NCI-H2081 (cell line): ENCODE measurements at regions not wholly inside any gene's neighbourhood (a gene's known extent, or its start where the extent isn't known, plus 50 kb on each side); places are given as distances from the start of the nearest gene placed in this dataset.

Experiments
- DNase-seq, 2 experiments: peaks; one replicate each; lab custom pipeline; 2025; lab: John Stamatoyannopoulos, UW

DNA sequence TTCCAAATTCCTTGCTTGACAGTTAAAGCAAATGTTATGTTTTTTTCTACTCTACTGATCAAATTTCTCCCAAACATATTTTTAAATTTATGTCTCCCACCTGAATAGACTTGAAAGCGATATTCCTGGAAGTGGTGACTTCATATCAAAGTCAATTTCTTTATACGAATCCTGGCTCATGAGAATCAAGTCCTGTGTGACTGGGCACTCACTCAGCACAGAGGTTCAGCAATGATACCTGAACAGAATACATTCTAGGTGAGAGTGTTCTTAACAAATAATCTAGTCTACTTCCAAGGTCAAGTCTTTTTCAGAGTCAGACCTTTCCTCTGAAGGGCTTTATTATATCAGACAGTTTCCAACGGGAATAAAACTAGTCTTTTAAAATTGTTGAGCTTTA, 1070.6 kb downstream of the TRHDE start:
- no peak for DNase-seq

DNA sequence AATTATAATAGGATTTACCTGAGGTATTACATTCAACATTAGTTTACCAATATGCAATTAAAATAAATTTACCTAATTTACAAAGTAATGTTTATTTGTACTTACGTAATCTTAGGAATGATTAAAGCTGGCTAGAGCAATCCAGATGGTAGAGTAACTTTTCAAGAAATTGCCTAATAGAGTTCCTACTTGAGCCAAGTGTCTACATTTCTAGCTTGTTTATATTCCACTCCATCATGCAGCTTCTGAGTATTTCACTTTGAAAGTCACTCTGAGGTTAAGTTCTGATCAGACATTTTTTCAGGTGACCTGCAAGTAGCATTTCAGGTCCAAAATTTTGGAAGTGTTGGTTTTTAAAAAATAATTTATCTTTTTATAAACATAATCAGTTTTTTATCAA, 1080.7 kb downstream of the TRHDE start:
- DNase-seq: no peak

DNA sequence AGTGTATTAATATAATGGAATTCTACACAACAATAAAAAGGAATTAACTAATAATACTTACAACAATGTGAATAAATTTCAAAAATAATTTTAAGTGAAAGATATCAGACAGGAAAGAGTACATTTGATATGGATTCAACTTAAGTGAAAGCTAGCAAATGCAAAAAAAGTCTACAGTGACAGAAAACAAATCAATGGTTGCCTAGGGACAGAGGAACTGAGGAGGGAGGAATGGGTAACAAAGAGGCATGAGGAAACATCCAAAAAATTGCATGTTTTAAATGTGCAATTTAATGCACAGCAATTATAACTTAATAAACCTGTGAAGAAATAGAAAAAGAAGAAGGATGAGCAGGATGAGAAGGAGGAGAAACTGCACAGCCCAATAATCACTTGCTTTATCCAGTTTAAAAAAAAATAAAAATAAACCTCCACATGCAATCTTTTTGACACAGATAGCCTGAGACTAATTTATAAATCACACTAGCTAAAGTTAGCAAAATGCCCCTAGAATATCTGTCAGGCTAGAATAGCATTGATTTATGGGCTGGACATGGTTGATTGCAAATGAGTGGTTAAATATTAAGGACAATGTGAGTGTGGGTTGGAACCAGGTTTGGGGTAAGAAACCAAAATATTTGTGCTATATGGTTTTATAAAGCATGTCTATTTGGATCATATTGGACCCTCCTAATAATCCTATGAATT, 1089.1 kb downstream of the TRHDE start:
- no peak for DNase-seq

DNA sequence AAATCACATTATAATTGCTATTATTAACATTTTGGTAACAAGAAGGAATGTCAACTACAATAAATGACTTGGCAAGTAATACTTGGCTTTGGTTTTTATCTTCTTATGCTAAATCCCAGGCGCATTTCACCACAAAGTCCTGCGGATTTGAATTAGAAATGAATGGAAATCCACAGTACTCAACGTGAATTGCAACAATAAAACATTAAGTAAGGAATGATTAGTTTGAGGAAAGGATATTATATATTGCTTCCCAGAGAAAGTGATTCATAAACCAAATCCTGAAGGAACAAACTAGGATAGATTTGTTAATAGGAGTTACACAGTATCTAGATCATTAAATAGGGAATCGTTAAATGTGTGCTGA, 1089.7 kb downstream of the TRHDE start:
- DNase-seq: no peak

DNA sequence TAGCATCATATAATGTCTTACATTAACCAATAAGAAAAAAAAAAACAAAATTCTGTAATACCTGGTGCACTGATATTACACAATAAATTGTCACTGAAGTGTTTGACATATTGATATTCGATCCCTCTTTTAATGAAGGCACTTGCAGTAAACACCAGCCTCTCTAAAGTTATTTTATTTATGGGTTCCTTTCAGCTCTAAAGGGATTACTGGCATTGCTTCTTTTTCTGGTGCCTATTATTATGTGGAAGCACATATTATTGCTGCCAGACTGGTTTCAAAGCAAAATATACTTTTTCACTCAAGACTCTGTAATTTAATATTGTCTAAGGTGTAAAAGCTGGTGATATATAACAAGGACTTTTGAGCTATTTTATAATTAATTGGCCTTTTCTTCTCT, 1090.5 kb downstream of the TRHDE start:
- no peak for DNase-seq

DNA sequence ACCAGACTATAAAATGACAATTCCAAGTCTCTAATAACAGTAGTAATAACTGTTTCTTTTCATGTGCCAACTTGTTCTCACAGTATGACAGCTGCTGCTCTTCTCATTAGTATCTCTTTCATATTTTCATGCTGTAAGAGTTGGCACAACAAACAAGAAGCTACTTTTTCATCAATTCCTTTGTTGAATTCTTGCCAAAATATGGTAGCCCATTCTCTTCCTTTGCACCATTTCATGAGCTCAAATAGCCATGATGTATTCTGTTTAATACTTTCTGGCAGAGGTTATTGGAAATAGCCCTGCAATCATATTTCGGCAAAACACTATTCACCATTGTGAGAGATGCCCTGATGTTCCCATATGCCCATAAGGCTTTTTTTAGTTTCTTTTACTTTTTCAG, 1100.7 kb downstream of the TRHDE start:
- DNase-seq: no peak

DNA sequence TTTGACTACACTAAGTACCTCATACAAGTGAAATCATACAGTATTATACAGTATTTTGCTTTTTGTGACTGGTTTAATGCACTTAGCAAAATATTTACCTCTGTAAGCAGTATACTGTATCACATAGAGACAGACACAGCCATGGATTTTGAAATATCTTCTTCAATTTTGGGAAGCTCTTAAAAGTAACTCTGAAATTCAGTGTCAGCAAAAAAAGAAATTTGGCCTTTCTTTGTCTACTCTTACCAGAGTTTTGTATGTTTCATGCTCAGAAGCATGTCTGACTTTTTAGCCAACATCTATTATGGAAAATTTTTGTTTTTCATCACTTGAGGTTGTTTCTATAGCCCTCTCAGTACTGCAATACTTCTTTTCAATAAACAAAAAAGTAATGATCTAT, 1102.2 kb downstream of the TRHDE start:
- no peak for DNase-seq

DNA sequence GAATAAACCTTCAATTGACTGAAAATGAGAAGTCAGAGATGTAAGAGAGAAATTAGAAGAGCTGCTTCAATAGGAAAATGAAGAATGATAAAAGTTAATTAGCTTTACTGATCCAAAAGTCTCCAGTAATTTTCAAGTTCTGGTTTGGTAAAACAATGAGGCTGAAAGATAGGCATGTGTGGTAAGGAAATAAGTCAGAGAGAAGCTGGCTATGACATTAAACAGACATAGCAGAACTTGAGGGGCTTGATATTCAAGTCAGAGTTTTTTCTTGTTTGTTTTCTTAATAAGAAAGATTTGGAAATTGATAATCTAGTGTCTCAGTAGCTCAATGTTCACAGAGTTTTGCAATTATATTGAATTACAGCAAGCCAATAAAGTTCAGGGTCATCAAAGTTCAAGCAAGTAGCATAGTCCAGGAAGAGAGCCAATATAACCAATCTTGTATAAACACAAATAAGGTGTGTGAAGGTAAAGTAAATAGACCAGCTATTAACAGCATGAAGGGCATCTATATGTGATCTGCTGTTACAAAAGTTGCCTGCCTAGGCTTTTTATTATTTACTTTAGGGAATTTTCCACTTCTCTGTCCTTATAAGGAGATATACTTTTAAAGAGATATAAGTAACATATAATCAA, 1111.5 kb downstream of the TRHDE start:
- DNase-seq: peak in 1 of 2 experiments; percentile 37

DNA sequence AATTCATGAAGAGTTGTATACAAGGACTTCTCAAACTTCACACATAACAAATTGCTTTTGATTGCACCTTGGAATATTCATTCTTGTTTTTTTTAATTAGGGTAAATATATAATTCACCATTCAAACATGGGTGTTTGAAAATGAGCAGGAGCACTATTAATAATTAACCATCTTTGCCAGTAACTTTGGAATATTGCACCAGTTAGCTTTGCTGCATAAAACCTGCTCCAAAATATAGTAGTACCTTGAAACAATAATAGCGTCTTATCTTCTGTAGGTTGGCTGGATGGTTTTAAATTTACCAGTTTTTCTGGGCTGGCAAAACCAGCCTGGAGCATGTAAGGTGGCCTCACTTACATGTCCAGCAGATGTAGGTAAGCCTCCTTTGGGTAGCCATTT, 1112.4 kb downstream of the TRHDE start:
- DNase-seq: no peak

DNA sequence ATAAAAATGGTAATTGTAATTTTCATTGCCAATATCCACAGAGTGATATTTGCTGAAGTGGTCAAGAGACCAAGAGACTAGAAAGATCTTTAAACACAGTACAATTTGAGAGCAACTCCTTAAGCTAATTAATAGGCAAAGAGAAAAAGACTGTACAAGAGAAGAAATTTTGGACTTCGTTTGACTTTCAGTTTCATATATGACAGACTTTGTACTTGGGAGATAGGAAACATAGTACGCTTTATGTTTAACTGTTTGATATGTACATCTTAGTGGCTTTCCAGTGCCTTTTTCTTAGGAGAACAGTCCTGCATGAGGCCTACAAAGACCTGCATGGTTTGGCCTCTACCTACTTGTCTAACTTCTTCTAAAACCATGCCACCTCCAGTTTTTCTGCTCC, 1118.1 kb downstream of the TRHDE start:
- no peak for DNase-seq

DNA sequence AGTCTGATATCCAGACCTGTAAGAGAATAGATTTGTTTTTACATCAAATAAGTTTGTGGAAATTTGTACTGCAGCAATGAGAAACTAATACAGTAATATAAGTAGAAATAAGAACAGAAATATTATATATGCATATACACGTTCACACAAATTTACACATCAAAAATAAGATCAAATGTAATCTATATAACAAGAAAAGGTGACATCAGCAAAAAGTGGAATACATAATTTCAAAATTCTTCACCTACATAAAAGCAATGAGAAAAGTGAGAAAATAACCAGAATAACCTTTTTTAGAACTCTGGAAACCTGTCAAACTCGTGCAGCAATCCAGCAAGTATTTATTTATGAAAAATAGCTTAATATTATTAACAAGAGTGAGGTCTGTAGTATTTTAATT, 1124.6 kb upstream of the ATXN7L3B start:
- DNase-seq: no peak

DNA sequence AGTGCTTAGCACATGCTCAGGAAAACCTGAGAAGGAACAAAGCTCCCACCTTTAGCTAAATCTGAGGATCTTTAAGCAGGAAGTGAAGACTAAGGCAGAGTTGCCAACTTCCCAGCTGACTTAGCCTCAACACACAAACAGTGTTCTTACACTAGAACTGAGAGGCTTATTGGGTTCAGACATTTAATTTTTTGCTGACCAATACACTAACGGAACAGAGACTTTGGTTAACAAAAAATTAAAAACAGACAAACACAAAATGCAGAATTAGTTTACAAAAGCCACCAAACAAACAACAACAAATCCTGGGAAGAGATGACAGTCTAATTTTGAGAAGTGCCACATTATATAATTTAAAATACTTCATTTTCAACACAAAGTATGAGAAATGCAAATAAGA, 1123.7 kb upstream of the ATXN7L3B start:
- no peak for DNase-seq

DNA sequence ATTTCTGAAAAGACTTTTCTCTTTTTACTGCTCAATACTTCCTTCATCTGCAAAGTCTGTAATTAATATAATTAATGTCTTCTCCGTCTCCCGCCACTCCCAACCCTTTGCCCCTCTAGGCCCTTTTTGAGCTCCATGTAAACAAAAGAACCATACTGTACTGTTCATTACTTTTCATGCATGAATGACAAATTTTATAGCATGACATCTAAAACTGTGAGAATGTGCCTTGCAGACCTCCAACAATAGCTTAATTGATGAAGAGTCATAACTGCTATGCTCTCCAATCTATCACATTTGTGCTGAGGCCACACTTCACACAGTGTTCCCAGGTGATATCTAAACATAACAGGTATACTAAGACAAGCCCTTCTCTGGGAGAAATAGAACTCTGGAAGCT, 1122.7 kb upstream of the ATXN7L3B start:
- DNase-seq: no peak

DNA sequence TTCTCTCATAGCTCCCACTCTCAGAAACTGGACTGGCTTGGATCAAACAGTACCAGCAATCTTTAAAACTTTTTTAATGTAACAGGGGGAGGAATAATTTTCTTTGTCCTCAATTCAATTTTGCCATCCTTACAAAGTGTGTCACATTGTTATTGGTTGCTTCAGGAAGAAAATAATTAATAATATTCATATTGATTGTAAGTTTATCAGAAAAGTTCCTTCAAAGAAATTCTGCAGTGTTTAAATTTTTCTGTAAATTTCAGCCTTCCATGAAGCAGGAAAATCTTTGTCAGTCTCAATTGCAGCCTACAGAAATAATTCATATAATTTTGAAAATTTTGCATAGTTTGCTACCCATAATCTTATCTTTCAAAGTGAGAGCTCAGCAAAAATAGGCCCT, 1119.1 kb upstream of the ATXN7L3B start:
- no peak for DNase-seq

DNA sequence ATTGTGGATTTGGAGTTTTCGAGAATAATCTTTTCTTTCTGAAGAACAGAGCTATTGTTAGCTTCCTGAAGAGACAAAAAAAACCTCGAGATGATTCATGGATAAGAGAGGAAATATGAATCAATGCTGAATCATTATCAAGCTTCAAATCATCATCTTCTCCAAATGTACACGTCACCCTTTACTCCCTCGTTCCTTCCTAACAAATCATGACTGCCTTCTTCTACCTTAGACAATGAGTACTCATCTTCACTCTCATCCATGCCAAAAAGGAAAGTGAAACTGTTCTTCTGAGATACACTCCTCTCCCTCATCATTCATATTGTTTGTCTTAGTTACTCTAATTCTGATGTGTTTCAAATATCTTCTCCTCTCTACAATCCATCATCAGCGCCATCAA, 1115.8 kb upstream of the ATXN7L3B start:
- no peak for DNase-seq

DNA sequence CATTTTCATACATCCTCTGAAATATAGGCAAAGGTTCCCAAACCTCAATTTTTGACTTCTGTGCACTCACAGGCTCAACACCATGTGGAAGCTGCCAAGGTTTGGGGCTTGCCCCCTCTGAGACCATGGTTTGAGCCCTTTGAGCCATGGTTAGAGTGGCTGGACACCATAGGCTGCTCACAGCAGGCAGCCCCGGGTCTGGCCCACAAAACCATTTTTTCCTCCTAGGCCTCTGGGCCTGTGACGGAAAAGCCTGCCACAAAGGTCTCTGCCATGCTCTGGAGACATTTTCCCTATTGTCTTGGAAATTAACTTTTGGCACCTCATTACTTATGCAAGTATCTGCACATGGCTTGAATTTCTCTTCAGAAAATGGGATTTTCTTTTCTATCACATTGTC, 1113.2 kb upstream of the ATXN7L3B start:
- no peak for DNase-seq

DNA sequence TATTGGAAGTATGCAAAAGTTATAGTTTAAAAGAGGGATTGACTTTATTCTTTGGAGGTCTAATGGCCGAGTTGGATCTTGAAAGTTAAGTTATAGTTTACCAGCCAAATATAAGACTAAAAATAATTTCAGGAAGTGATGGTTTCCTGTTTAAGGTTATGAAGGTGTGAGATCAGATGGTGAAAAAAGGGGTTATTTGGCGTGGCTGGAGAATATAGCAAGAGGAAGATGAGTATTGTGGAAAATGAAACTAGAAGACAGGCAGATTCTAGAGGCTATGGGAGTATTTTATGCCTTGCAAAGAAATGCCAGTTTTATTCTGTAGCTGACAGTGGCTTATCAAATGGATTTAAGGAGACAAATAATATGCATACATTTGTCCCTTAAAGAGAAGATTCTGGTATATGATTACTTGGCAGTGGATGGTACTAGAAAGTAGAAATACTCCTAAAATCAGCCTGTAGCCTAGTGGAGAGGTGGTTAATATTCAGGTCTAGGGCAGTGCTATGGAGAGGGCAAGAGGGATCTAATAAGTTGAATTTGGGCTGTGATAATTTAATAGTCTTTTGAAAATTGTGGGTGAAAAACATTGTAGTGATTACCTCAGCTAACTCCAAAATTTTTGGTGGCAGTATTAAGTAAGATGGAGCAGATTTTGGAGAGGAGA, 1091.8 kb upstream of the ATXN7L3B start:
- no peak for DNase-seq

DNA sequence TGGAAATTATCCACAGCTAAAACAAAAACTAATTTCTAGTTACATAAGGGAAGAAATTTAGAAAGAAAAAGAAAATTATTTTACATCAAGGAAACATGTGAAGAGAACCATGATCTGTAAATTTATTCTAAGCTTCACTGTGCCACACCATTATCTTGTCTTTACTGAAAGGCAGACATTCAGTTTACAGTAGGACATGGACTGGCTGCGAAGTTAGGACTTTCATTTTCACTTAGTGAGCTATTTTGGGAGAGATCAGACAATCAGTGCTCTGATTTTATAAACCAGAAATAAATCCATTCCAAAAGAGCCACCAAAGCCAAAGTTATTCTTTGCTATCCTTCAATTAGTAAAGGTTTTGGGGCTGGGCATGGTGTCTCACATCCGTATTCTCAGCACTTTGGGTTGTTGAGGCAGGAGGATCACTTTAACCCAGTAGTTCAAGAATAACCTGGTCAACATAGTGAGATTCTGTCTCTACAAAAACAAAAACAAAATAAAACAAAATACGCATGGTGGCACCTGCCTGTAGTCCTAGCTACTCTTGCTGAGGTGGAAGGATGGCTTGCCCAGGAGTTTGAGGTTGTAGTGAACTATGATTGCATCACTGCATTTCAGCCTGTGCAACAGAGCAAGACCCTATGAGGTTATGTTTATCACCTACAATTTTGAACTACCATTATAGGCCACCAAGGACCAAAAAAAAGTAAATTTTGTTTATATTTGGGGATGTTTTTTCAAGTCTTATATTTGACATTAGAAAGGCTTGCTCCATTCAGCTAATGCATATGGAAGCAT, 1084.8 kb upstream of the ATXN7L3B start:
- no peak for DNase-seq

DNA sequence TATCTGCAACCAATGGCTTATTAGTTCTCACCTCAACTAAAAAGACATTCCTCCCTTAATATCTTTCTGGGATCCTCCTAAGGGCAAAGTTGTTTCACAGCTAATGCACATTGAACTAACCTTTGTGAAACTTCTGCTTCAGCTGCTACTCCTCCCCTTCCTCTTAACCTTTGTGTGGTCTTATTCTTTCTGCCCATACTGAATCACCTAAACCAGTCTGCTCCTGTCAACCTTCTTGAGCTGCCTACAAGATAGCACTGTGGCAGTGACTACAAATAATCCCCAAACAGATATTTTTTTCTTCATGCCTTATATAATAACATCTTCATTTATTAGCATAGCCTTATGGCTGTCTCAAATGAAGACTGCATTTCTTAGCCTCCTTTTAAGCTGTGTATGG, 1077.4 kb upstream of the ATXN7L3B start:
- no peak for DNase-seq

DNA sequence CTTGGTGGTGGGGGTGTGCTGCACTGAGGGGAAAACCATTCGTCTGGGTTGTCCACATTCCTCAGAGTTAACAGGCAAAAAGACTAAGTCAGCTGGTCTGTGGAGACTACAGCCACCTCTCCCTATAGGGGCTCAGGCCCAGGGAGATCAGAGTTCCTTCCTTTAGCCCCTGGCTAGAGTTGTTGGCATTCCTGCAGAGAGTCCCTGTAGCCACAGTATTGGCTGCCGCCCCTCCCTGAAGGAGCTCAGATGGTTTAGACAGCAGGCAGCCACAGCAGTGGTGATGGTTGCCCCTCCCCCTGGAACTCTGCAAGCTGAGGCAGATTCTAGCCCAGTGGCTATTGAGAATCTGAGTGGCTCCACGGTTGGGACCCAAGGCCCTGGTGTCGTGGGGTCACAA, 1072.5 kb upstream of the ATXN7L3B start:
- DNase-seq: no peak

DNA sequence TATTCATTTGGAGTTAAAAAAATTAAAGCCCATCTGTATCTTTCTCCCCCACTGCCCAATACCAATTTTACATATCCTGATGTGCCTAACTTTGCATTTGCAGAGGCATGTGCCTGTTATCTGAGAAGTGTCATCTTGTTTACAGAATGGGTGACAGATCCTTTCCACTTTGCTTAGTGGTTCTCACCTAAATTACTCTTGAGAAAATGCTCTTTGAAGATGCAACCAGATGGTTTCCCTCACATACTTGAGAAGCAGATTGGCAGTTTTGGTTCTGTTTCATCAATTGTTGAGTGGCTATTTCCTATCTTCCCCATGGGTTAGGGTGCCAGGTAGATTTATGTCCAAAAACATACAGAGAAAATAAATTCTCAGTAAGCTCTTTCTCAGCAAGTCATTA, 1051.4 kb upstream of the ATXN7L3B start:
- DNase-seq: no peak

DNA sequence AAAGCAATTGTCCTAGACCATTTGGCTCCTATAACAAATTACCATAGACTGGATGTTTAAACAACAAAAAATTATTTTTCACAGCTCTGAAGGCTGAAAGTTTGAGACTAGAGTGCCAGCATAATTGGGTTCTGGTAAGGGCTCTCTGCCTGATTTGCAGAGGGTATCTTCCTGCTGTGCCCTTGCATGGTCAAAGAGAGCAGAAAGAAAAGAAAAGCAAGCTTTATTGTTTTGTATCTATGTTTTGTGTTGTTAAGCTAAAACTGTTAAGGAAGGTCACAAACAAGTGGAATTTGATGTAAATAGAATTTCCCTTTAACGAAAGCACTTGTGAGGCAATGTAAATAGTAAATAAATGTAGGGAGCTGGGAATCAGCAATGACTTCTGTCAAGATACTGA, 1031.0 kb upstream of the ATXN7L3B start:
- DNase-seq: no peak

DNA sequence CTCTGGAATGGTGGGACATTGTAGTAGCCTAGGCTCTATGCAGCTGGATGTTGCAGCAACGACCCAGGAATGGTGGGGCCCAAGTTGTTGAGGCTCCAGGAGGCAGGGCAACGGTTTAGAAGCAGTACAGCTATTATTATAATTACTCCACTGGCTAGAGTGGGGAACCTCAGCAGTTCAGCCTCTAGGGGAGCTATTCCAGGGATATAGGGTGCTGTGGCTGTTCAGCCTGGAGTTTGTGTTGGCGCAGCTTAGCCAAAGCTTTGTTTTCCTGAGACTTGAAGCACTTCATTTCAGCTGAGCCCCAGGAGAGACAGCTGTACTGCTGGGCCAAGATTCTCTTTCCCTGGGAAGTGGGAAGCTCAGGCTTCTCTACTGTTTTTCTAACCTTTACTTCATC, 1023.0 kb upstream of the ATXN7L3B start:
- no peak for DNase-seq
